Adrenal gland (tissue), 5 donors: ENCODE measurements at regions not wholly inside any gene's neighbourhood (a gene's known extent, or its start where the extent isn't known, plus 50 kb on each side); places are given as distances from the start of the nearest gene placed in this dataset.

ENCODE experiments used
- POLR2A ChIP-seq, 2 donors: fragments of 450-650 bp; IDR thresholded peaks; one replicate each; pipeline ENCODE4 v1.6.1; 2017; ENCODE audit warnings: antibody characterized with exemption in 2 of 2, mild to moderate bottlenecking in 2 of 2, moderate library complexity in 1 of 2
- TF ChIP-seq, protein P1 (sequence below), 6 experiments: fragments of 450-650 bp in 4 of 6; fragments of 200-600 bp in 2 of 6; sonication (generic) in 1 of 6; IDR thresholded peaks; 1 replicate in 5 of 6; 2 replicates in 1 of 6; pipeline versions ENCODE4 v1.5.1 to v1.8.0; 2016 to 2021; ENCODE audit warnings: antibody characterized with exemption in 6 of 6, mild to moderate bottlenecking in 2 of 6, moderate library complexity in 1 of 6
- donor health status: DM: no; HTN: no; CAD: no.

GRCh38 chr9:78578072-78578471 is 281.1 kb downstream of the PSAT1 start:
- TF ChIP-seq, protein P1, sequence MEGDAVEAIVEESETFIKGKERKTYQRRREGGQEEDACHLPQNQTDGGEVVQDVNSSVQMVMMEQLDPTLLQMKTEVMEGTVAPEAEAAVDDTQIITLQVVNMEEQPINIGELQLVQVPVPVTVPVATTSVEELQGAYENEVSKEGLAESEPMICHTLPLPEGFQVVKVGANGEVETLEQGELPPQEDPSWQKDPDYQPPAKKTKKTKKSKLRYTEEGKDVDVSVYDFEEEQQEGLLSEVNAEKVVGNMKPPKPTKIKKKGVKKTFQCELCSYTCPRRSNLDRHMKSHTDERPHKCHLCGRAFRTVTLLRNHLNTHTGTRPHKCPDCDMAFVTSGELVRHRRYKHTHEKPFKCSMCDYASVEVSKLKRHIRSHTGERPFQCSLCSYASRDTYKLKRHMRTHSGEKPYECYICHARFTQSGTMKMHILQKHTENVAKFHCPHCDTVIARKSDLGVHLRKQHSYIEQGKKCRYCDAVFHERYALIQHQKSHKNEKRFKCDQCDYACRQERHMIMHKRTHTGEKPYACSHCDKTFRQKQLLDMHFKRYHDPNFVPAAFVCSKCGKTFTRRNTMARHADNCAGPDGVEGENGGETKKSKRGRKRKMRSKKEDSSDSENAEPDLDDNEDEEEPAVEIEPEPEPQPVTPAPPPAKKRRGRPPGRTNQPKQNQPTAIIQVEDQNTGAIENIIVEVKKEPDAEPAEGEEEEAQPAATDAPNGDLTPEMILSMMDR (IDR thresholded peaks at IDR 0.05), result no peak
- TF ChIP-seq POLR2A (IDR thresholded peaks at IDR 0.05), result no peak
